ENCODE measurements at regions not wholly inside any gene's neighbourhood (a gene's known extent, or its start where the extent isn't known, plus 50 kb on each side); places are given as distances from the start of the nearest gene placed in this dataset.
A peak's percentile ranks its signal among the peaks of the same experiment; 100 is the strongest.

GRCh38 chr9:95822583-95823431, 52.7 kb upstream of the ERCC6L2 start:
- DNase-seq, result no peak
- no peak for ATAC-seq
- intact Hi-C loops (cut with micrococcal nuclease), result no loop called here

- no peak for DNase-seq
- no peak for ATAC-seq
- intact Hi-C loops (cut with micrococcal nuclease), result no loop called here
Measured at GRCh38 chr9:95822015-95822414, 53.5 kb upstream of the ERCC6L2 start.

- ATAC-seq, result no peak
- DNase-seq, result no peak
- intact Hi-C loops (cut with micrococcal nuclease), result no loop called here
Measured at GRCh38 chr9:95820074-95820473, 55.4 kb upstream of the ERCC6L2 start.

- intact Hi-C loops (cut with micrococcal nuclease), result no loop called here
- ATAC-seq, result no peak
- DNase-seq, result no peak
Measured at GRCh38 chr9:95819636-95820035, 55.9 kb upstream of the ERCC6L2 start.

GRCh38 chr9:95817205-95817604, 58.3 kb upstream of the ERCC6L2 start:
- no peak for ATAC-seq
- intact Hi-C loops (cut with micrococcal nuclease), result no loop called here

GRCh38 chr9:95816716-95817115, 58.8 kb upstream of the ERCC6L2 start:
- DNase-seq, result no peak
- ATAC-seq, result no peak
- intact Hi-C loops (cut with micrococcal nuclease), result no loop called here

More at GRCh38 chr9:95817205-95817604, 58.3 kb upstream of the ERCC6L2 start:
- no peak for DNase-seq

GRCh38 chr9:95815961-95816360, 59.5 kb upstream of the ERCC6L2 start:
- DNase-seq (no peak), ATAC-seq (no peak)
- intact Hi-C loops (cut with micrococcal nuclease), result no loop called here

- intact Hi-C loops (cut with micrococcal nuclease), result no loop called here
- ATAC-seq (no peak), DNase-seq (no peak)
Measured at GRCh38 chr9:95815133-95815532, 60.4 kb upstream of the ERCC6L2 start.

GRCh38 chr9:95813923-95814322, 61.6 kb upstream of the ERCC6L2 start:
- ATAC-seq, result no peak
- intact Hi-C loops (cut with micrococcal nuclease), result no loop called here

GRCh38 chr9:95810814-95811213, 64.7 kb upstream of the ERCC6L2 start:
- DNase-seq (no peak), ATAC-seq (no peak)
- intact Hi-C loops (cut with micrococcal nuclease), result no loop called here

More at GRCh38 chr9:95813923-95814322, 61.6 kb upstream of the ERCC6L2 start:
- DNase-seq, result no peak

GRCh38 chr9:95810133-95810532, 65.4 kb upstream of the ERCC6L2 start:
- intact Hi-C loops (cut with micrococcal nuclease), result no loop called here
- DNase-seq (no peak), ATAC-seq (no peak)

GRCh38 chr9:95809686-95810085, 65.8 kb upstream of the ERCC6L2 start:
- intact Hi-C loops (cut with micrococcal nuclease), result no loop called here
- ATAC-seq (no peak), DNase-seq (no peak)

- DNase-seq (no peak), ATAC-seq (peak; percentile 34)
- intact Hi-C loops (cut with micrococcal nuclease), result no loop called here
Measured at GRCh38 chr9:95808011-95808410, 67.5 kb upstream of the ERCC6L2 start.

GRCh38 chr9:95807326-95807947, 68.1 kb upstream of the ERCC6L2 start:
- ATAC-seq (peak; percentile 74), DNase-seq (no peak)
- intact Hi-C loops (cut with micrococcal nuclease), result no loop called here

GRCh38 chr9:95803197-95803596, 72.3 kb upstream of the ERCC6L2 start:
- no peak for ATAC-seq
- intact Hi-C loops (cut with micrococcal nuclease), result no loop called here
- DNase-seq, result no peak

GRCh38 chr9:95801797-95802196, 73.7 kb upstream of the ERCC6L2 start:
- intact Hi-C loops (cut with micrococcal nuclease), result no loop called here

GRCh38 chr9:95796029-95796428, 79.5 kb upstream of the ERCC6L2 start:
- ATAC-seq (no peak), DNase-seq (no peak)
- intact Hi-C loops (cut with micrococcal nuclease), result no loop called here

More at GRCh38 chr9:95801797-95802196, 73.7 kb upstream of the ERCC6L2 start:
- no peak for ATAC-seq
- no peak for DNase-seq

GRCh38 chr9:95793924-95794828, 81.3 kb upstream of the ERCC6L2 start:
- intact Hi-C loops (cut with micrococcal nuclease), result no loop called here
- peak; percentile 82 for ATAC-seq
- no peak for DNase-seq

GRCh38 chr9:95791695-95792094, 83.8 kb upstream of the ERCC6L2 start:
- intact Hi-C loops (cut with micrococcal nuclease), result no loop called here
- no peak for DNase-seq
- ATAC-seq, result no peak

GRCh38 chr9:95791286-95791685, 84.2 kb upstream of the ERCC6L2 start:
- ATAC-seq (no peak), DNase-seq (no peak)
- intact Hi-C loops (cut with micrococcal nuclease), result no loop called here
